Ramos (cell line): ENCODE measurements at regions not wholly inside any gene's neighbourhood (a gene's known extent, or its start where the extent isn't known, plus 50 kb on each side); places are given as distances from the start of the nearest gene placed in this dataset.
"Not testable (repeated sequence)": the region's sequence is repeated elsewhere in the genome, so short reads cannot be mapped to it uniquely, and the experiment has no call there.

Experiments
- in situ Hi-C: fragments of 300-500 bp; cut with MboI; formaldehyde crosslinking; loops from one replicate; pipeline ENCODE4 v1.14.3; 2022; ENCODE audit warnings: low sequenced_read_pairs; ENCODE audit not compliant: unreplicated experiment

GRCh38 chr7:9029681-9030530, 596.5 kb downstream of the NXPH1 start:
- in situ Hi-C loops, result no loop called here

DNA sequence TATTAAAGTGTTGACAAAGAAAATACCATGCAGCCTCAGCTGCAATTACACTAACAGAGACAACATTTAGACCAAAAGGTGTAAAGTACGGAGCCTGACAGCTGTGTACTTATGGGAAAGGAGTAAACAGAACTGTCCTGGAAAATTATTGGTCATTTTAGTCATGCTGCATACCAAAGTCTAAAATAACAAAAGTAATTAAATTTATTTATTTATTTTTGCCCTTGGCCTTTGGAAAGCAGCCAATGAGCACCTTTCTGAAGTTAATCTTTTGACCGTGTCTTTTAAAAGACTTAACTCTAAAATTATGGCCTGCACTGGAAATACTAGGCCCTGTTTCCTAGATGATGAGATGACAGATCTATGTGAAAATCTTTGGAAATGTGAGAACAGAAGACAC, 597.6 kb downstream of the NXPH1 start:
- in situ Hi-C loops, result no loop called here

GRCh38 chr7:9031386-9031785, 598.0 kb downstream of the NXPH1 start:
- in situ Hi-C loops, result no loop called here

- in situ Hi-C loops, result no loop called here
These were observed 602.7 kb downstream of the NXPH1 start for GRCh38 chr7:9036080-9036479.

- in situ Hi-C loops, result no loop called here
These were observed 637.9 kb downstream of the NXPH1 start for GRCh38 chr7:9071160-9071762.

- in situ Hi-C loops, result loop anchor here (25.0 kb wide), 1 partner anchor 663 kb away; no protein-coding TSS in a partner anchor
These were observed 642.4 kb downstream of the NXPH1 start for GRCh38 chr7:9075774-9076173.

- in situ Hi-C loops, result loop anchor here (25.0 kb wide), 1 partner anchor 670 kb away; no protein-coding TSS in a partner anchor
These were observed 648.8 kb downstream of the NXPH1 start for GRCh38 chr7:9082203-9082602.

- in situ Hi-C loops, result loop anchor here (25.0 kb wide), 1 partner anchor 672 kb away; no protein-coding TSS in a partner anchor
These were observed 650.4 kb downstream of the NXPH1 start for GRCh38 chr7:9083837-9084236.

- in situ Hi-C loops, result loop anchor here (25.0 kb wide), 1 partner anchor 679 kb away; no protein-coding TSS in a partner anchor
These were observed 657.9 kb downstream of the NXPH1 start for GRCh38 chr7:9091282-9091681.

GRCh38 chr7:9097565-9098060, 664.2 kb downstream of the NXPH1 start:
- in situ Hi-C loops, result loop anchor here (25.0 kb wide), 1 partner anchor 685 kb away; no protein-coding TSS in a partner anchor

- in situ Hi-C loops, result no loop called here
These were observed 666.9 kb downstream of the NXPH1 start for GRCh38 chr7:9100289-9100688.

DNA sequence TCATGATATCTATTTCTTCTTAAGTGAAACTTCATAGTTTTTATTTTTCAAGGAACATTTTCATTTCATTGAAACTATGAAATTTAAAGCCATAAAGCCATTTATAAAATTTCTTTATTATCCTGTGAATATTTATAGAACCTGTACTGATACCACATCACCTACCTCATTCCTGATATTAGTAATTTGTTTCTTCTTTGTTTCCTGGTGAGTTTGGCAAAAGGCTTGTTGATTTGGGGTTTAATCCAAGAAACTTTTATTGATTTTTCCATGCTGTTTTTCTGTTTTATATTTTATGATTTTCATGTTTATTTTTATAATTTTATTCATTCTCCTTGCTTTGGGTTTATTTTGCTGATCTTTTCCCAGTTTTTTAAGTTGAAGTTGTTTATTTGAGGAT, 669.4 kb downstream of the NXPH1 start:
- in situ Hi-C loops, result no loop called here

- in situ Hi-C loops, result no loop called here
These were observed 673.3 kb downstream of the NXPH1 start for GRCh38 chr7:9106747-9107146.

DNA sequence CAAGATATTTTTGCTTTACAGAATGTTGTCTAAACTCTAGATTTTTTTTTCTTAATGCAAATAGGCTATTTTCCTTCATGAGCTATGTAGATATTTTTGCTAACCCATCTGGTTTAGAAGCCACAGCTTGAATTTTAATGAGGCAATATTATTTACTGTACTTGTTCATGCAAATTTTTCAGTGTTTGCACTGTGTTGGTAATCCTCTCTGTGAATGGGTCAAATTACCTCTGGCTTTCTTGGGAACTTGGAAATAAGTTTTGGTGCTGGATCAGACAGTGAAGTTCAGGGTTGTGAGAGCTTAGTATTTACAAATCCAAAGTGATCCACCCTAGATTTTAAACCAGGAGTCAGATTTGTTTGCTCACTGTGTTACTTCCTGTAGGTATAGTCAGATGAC, 686.9 kb downstream of the NXPH1 start:
- in situ Hi-C loops, result no loop called here

DNA sequence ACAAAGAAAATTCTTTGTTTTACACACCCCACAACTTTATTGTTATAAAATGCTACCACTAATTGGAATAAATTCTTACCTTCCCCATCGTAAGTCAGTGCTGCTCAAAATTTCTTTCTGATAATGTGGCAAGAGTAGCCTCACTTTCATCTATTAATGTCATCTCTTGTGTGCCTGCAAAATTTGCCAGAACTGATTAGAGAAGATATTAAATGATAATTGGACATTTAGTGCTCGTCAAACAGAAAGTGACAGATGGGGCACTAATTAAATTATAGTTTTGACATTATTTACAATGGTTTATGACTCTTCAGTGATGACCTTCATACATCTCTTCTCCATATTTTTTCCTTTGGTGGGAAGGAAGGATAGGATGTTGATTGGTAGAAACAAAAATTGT, 690.9 kb downstream of the NXPH1 start:
- in situ Hi-C loops, result no loop called here

GRCh38 chr7:9125246-9125645, 691.8 kb downstream of the NXPH1 start:
- in situ Hi-C loops, result no loop called here

- in situ Hi-C loops, result no loop called here
These were observed 694.5 kb downstream of the NXPH1 start for GRCh38 chr7:9127901-9128300.

- in situ Hi-C loops, result no loop called here
These were observed 715.3 kb downstream of the NXPH1 start for GRCh38 chr7:9148687-9149086.

- in situ Hi-C loops, result no loop called here
These were observed 716.2 kb downstream of the NXPH1 start for GRCh38 chr7:9149499-9150082.

DNA sequence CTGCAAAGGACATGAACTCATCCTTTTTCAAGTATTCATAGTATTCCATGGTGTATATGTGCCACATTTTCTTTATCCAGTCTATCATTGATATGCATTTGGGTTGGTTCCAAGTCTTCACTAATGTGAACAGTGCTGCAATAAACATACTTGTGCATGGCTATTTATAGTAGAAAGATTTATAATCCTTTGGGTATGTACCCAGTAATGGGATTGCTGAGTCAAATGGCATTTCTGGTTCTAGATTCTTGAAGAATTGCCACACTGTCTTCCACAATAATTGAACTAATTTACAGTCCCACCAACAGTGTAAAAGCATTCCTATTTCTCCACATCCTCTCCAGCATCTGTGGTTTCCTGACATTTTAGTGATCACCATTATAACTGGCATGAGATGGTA, 730.3 kb downstream of the NXPH1 start:
- in situ Hi-C loops, result not testable (repeated sequence)

GRCh38 chr7:9175871-9176270, 742.5 kb downstream of the NXPH1 start:
- in situ Hi-C loops, result no loop called here
